Caco-2 (cell line): ENCODE measurements at regions not wholly inside any gene's neighbourhood (a gene's known extent, or its start where the extent isn't known, plus 50 kb on each side); places are given as distances from the start of the nearest gene placed in this dataset.
A peak's percentile ranks its signal among the peaks of the same experiment; 100 is the strongest.

Source experiments
- BruUV-seq: library from RNA; stranded (reverse); fragments of 400-500 nt; replicated peaks from 2 replicates; lab custom pipeline; 2021; lab: Mats Ljungman, UMichigan
- CTCF ChIA-PET: fragments of 300-600 bp; sonication (Branson Sonifier 250); formaldehyde crosslinking; loops from one replicate; lab custom pipeline; 2022; ENCODE audit warnings: antibody characterized with exemption; lab: Charles Lee
- POLR2A ChIA-PET: fragments of 300-600 bp; sonication (Branson Sonifier 250); formaldehyde crosslinking; loops from one replicate; lab custom pipeline; 2022; ENCODE audit warnings: antibody characterized with exemption; lab: Charles Lee
- DNase-seq, 2 experiments: peaks; one replicate each; pipeline versions ENCODE4 v3.0.0 to v3.0.0-alpha.2; 2020 to 2022
- H3K27me3 ChIP-seq: replicated peaks from 2 replicates; pipeline ENCODE4 v1.6.0; 2011; ENCODE audit warnings: low read length; ENCODE audit not compliant: control insufficient read depth, insufficient read depth
- H3K36me3 ChIP-seq: 2 replicates; pipeline ENCODE4 v1.5.1; 2011; ENCODE audit warnings: low read length; ENCODE audit not compliant: control insufficient read depth, insufficient read depth
- H3K4me1 ChIP-seq: fragments of 250-450 bp; sonication (Bioruptor Pico); 2 replicates; pipeline ENCODE4 v1.5.1; 2020; ENCODE audit warnings: mild to moderate bottlenecking
- H3K4me3 ChIP-seq: 2 replicates; pipeline ENCODE4 v1.5.1; 2011; ENCODE audit warnings: low read depth, mild to moderate bottlenecking, control low read depth, low read length
- H3K9me3 ChIP-seq: fragments of 250-450 bp; sonication (Bioruptor Pico); 2 replicates; pipeline ENCODE4 v1.5.1; 2020; ENCODE audit warnings: mild to moderate bottlenecking, moderate library complexity
- H3K27ac Mint-ChIP-seq: one replicate; pipeline ENCODE4 v1.8.0; 2022; ENCODE audit warnings: mixed read lengths; ENCODE audit not compliant: unreplicated experiment
- H3K27me3 Mint-ChIP-seq: one replicate; pipeline ENCODE4 v1.8.0; 2022; ENCODE audit warnings: mixed read lengths; ENCODE audit not compliant: insufficient read depth, unreplicated experiment
- H3K36me3 Mint-ChIP-seq: one replicate; pipeline ENCODE4 v1.8.0; 2022; ENCODE audit warnings: mild to moderate bottlenecking, mixed read lengths; ENCODE audit not compliant: insufficient read depth, unreplicated experiment
- H3K4me1 Mint-ChIP-seq: one replicate; pipeline ENCODE4 v1.8.0; 2022; ENCODE audit warnings: low read depth, mixed read lengths; ENCODE audit not compliant: unreplicated experiment
- H3K4me3 Mint-ChIP-seq: one replicate; pipeline ENCODE4 v1.8.0; 2022; ENCODE audit warnings: mild to moderate bottlenecking, moderate library complexity, mixed read lengths; ENCODE audit not compliant: unreplicated experiment
- H3K9me3 Mint-ChIP-seq: one replicate; pipeline ENCODE4 v1.8.0; 2022; ENCODE audit warnings: mixed read lengths; ENCODE audit not compliant: unreplicated experiment
- intact Hi-C: fragments of 100-400 bp; cut with micrococcal nuclease; formaldehyde crosslinking; loops from one replicate; pipeline ENCODE4 v1.10.0; 2022; ENCODE audit not compliant: unreplicated experiment
- TF ChIP-seq, protein P1 (sequence below), 2 experiments: fragments of 200-600 bp in 1 of 2; IDR thresholded peaks; 1 replicate in 1 of 2; 2 replicates in 1 of 2; pipeline versions ENCODE4 v1.5.1 to v1.8.0; 2011 to 2022; ENCODE audit warnings: antibody characterized with exemption in 1 of 2, control low read depth in 1 of 2, inconsistent platforms in 1 of 2, low read depth in 1 of 2, low read length in 1 of 2, mild to moderate bottlenecking in 1 of 2, moderate library complexity in 1 of 2; ENCODE audit not compliant: insufficient read depth in 1 of 2, severe bottlenecking in 1 of 2, unreplicated experiment in 1 of 2

DNA sequence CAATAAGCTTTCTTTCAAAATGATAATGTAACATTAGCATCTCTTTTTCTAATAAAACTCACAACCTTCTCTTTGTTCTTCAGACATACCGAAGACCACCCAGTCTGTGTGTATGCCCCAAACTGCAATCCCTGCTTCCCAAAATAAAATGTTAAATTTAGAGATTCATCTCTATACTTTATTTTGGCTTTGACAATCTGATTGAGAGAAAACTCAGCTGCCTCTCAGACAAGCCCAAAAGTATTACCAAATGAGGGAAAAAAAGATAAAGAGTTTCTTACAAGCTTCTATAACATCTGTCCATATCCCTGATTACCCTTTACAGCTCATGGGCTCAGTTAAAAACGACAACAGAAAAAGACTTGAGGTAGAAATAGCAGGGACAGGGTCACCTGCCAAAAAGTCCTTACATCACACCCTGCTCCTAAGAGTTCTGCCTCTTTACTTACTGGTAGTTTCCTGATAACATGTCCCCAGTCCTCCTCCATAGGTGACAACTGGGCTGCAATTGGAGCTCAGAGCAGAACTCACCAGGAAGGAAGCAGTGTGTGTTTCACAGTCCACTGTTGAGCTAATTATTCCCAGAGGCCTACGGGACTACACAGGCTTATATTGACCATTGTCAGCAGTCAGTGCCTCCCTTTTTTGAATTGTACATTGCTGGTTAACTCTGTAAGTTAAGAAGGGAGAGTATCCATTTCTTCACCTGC, 70.9 kb upstream of the FAM9C start:
- H3K9me3 ChIP-seq = no peaks in the 10 kb centered on the region
- no peak overlapping the region for H3K27ac Mint-ChIP-seq
- no peaks in the 10 kb centered on the region for H3K4me1 Mint-ChIP-seq
- BruUV-seq = no TSS peak
- DNase-seq = no peak
- no peaks in the 10 kb centered on the region for H3K27me3 Mint-ChIP-seq
- no peaks in the 10 kb centered on the region for H3K27me3 ChIP-seq
- CTCF ChIA-PET = no interaction called here
- POLR2A ChIA-PET = no interaction called here
- H3K36me3 Mint-ChIP-seq = no peaks in the 10 kb centered on the region
- no peak overlapping the region for H3K4me3 ChIP-seq
- TF ChIP-seq, protein P1, sequence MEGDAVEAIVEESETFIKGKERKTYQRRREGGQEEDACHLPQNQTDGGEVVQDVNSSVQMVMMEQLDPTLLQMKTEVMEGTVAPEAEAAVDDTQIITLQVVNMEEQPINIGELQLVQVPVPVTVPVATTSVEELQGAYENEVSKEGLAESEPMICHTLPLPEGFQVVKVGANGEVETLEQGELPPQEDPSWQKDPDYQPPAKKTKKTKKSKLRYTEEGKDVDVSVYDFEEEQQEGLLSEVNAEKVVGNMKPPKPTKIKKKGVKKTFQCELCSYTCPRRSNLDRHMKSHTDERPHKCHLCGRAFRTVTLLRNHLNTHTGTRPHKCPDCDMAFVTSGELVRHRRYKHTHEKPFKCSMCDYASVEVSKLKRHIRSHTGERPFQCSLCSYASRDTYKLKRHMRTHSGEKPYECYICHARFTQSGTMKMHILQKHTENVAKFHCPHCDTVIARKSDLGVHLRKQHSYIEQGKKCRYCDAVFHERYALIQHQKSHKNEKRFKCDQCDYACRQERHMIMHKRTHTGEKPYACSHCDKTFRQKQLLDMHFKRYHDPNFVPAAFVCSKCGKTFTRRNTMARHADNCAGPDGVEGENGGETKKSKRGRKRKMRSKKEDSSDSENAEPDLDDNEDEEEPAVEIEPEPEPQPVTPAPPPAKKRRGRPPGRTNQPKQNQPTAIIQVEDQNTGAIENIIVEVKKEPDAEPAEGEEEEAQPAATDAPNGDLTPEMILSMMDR (IDR thresholded peaks at IDR 0.05; ENCODE audit: insufficient read depth in 1 of 2, low read depth in 1 of 2, low read length in 1 of 2, severe bottlenecking in 1 of 2, unreplicated experiment in 1 of 2) = no peak
- no peak overlapping the region for H3K4me3 Mint-ChIP-seq
- H3K4me1 ChIP-seq = peaks cover 5% of the 10 kb centered on the region; the same call in 1 of the 2 replicates
- H3K9me3 Mint-ChIP-seq = peaks cover 17% of the 10 kb centered on the region
- intact Hi-C loops = no loop called here
- H3K36me3 ChIP-seq = no peaks in the 10 kb centered on the region

DNA sequence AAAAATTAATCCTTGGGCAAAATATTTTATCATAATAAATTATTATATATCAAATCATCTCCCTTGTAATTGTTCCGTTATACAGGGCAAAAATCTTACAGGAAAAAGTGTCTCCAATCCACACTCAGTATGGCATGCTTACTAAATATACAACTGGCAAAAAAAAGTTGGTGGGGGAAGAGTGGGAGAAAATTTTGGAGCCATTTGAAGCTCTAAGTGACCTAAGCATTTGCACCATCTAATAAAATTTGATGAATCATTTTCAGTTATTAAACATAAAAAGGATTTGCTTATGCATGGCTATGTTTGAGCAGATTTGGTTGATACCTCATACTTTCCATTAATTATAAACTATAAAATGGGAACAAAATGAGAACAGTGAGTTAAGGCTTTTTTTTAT, 68.1 kb upstream of the FAM9C start:
- CTCF ChIA-PET = no interaction called here
- intact Hi-C loops = no loop called here

DNA sequence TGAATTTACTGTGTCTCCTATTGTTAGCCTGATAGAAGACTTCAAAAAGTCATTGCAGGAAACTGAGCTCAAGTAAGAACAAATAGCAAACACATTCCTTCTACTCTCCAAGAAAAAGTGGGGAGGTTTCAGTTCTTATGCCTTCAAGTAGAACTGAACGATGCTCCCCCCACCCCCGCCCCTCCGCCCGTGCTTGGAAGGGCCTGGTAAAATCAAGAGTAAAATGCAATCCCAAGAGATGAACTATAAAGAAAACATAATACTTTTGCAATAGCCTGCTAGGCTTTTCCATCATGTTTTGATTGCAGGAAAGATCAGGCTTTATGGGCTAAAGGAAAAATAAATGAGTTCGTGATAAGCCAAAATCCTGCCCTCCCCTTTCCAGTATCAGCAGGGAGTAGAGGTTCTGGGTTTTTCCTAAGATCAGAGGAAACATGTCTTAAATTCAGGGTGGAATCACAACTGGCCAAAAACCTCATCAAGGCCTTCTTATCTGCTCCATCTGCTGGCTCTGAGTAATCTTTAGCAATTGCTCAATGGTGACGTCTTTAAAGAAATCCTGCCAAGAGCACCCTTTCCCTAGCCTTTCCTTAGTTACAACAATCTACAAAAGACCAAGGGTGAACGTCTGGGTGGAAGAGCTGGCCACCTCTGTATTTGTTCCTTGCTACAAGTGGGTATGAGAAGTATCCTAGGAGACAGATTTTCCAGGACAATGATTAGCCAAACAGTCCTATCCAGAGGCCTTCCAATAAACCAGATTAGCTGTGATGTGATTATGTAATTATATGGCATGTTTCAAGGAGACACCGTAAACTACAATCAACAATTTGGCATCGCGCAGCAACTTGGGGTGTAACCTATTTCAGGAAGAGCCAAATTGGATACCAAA, 66.3 kb upstream of the FAM9C start:
- POLR2A ChIA-PET = no interaction called here
- intact Hi-C loops = no loop called here
- H3K4me1 ChIP-seq = peaks cover 5% of the 10 kb centered on the region; the same call in 1 of the 2 replicates
- no peaks in the 10 kb centered on the region for H3K27me3 ChIP-seq
- no peaks in the 10 kb centered on the region for H3K36me3 ChIP-seq
- CTCF ChIA-PET = no interaction called here
- Mint-ChIP-seq H3K27ac (peak overlapping the region; percentile 70), H3K4me1 (no peaks in the 10 kb centered on the region), H3K27me3 (no peaks in the 10 kb centered on the region), H3K4me3 (no peak overlapping the region), H3K36me3 (no peaks in the 10 kb centered on the region), H3K9me3 (no peaks in the 10 kb centered on the region)
- BruUV-seq = no TSS peak
- H3K4me3 ChIP-seq = no peak overlapping the region
- TF ChIP-seq, protein P1 (IDR thresholded peaks at IDR 0.05; ENCODE audit: insufficient read depth in 1 of 2, low read depth in 1 of 2, low read length in 1 of 2, severe bottlenecking in 1 of 2, unreplicated experiment in 1 of 2) = no peak
- no peak for DNase-seq
- H3K9me3 ChIP-seq = no peaks in the 10 kb centered on the region

More for the DNA sequence above, 68.1 kb upstream of the FAM9C start:
- Mint-ChIP-seq H3K4me3 (no peak overlapping the region), H3K27me3 (no peaks in the 10 kb centered on the region), H3K4me1 (no peaks in the 10 kb centered on the region), H3K27ac (no peak overlapping the region), H3K36me3 (no peaks in the 10 kb centered on the region), H3K9me3 (peaks cover 15% of the 10 kb centered on the region)
- POLR2A ChIA-PET = no interaction called here
- no peaks in the 10 kb centered on the region for H3K36me3 ChIP-seq
- BruUV-seq = no TSS peak
- TF ChIP-seq, protein P1 (IDR thresholded peaks at IDR 0.05; ENCODE audit: insufficient read depth in 1 of 2, low read depth in 1 of 2, low read length in 1 of 2, severe bottlenecking in 1 of 2, unreplicated experiment in 1 of 2) = no peak
- H3K27me3 ChIP-seq = no peaks in the 10 kb centered on the region
- no peak for DNase-seq
- peaks cover 5% of the 10 kb centered on the region; the same call in 1 of the 2 replicates for H3K4me1 ChIP-seq
- no peaks in the 10 kb centered on the region for H3K9me3 ChIP-seq
- H3K4me3 ChIP-seq = no peak overlapping the region
